ENCODE measurements at regions not wholly inside any gene's neighbourhood (a gene's known extent, or its start where the extent isn't known, plus 50 kb on each side); places are given as distances from the start of the nearest gene placed in this dataset.

GRCh38 chr4:71081192-71081591 is 87.7 kb downstream of the DCK start:
- TF ChIP-seq, protein P1, sequence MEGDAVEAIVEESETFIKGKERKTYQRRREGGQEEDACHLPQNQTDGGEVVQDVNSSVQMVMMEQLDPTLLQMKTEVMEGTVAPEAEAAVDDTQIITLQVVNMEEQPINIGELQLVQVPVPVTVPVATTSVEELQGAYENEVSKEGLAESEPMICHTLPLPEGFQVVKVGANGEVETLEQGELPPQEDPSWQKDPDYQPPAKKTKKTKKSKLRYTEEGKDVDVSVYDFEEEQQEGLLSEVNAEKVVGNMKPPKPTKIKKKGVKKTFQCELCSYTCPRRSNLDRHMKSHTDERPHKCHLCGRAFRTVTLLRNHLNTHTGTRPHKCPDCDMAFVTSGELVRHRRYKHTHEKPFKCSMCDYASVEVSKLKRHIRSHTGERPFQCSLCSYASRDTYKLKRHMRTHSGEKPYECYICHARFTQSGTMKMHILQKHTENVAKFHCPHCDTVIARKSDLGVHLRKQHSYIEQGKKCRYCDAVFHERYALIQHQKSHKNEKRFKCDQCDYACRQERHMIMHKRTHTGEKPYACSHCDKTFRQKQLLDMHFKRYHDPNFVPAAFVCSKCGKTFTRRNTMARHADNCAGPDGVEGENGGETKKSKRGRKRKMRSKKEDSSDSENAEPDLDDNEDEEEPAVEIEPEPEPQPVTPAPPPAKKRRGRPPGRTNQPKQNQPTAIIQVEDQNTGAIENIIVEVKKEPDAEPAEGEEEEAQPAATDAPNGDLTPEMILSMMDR (conservative IDR thresholded peaks at IDR 0.05) = no peak
- no peak for TF ChIP-seq EZH2 (IDR thresholded peaks at IDR 0.05; ENCODE audit: low read depth)

Data from PC-9 (cell line).